ENCODE measurements at regions not wholly inside any gene's neighbourhood (a gene's known extent, or its start where the extent isn't known, plus 50 kb on each side); places are given as distances from the start of the nearest gene placed in this dataset.

GRCh38 chr4:160212078-160212477 is 1109.2 kb downstream of the RAPGEF2 start:
- no peaks in the 10 kb centered on the region for H3K4me1 ChIP-seq (ENCODE audit: insufficient read depth, low read length)
- no peak overlapping the region for H3K9ac ChIP-seq (ENCODE audit: low read depth, low read length)
- H3K9me3 ChIP-seq (ENCODE audit: insufficient read depth, low read depth, low read length), result no peaks in the 10 kb centered on the region; the same call in none of the 2 replicates

DNA sequence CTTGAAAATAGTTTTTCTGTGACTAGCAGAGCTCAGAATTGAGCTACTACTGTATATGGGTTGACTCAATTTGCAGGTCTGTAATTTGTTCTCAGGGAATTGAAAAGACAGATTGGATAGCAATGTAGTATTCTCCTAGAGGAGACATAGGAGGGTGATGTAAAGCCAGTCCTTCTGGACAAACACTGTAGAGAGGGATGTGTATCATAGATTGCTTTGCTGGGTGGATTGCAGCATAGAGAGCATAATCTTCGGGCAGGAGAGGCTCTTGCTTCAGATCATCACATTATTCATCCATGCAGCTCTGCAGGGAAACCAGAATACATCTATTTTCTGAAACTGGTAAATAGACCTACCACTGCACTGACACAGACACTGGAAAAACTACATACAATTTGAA is 1110.5 kb downstream of the RAPGEF2 start:
- Histone ChIP-seq H3K27ac (ENCODE audit: low read length) (no peak overlapping the region), H3K27me3 (ENCODE audit: insufficient read depth, low read length) (no peaks in the 10 kb centered on the region), H3K36me3 (ENCODE audit: insufficient read depth, low read depth, low read length) (no peaks in the 10 kb centered on the region), H3K4me1 (ENCODE audit: insufficient read depth, low read length) (no peaks in the 10 kb centered on the region), H3K9me3 (ENCODE audit: insufficient read depth, low read depth, low read length) (no peaks in the 10 kb centered on the region; the same call in none of the 2 replicates), H3K9ac (ENCODE audit: low read depth, low read length) (no peak overlapping the region), H3K4me3 (ENCODE audit: low read length) (no peak overlapping the region)

More at GRCh38 chr4:160212078-160212477, 1109.2 kb downstream of the RAPGEF2 start:
- no peaks in the 10 kb centered on the region for H3K27me3 ChIP-seq (ENCODE audit: insufficient read depth, low read length)
- no peak overlapping the region for H3K4me3 ChIP-seq (ENCODE audit: low read length)
- H3K27ac ChIP-seq (ENCODE audit: low read length), result no peak overlapping the region
- H3K36me3 ChIP-seq (ENCODE audit: insufficient read depth, low read depth, low read length), result no peaks in the 10 kb centered on the region

DNA sequence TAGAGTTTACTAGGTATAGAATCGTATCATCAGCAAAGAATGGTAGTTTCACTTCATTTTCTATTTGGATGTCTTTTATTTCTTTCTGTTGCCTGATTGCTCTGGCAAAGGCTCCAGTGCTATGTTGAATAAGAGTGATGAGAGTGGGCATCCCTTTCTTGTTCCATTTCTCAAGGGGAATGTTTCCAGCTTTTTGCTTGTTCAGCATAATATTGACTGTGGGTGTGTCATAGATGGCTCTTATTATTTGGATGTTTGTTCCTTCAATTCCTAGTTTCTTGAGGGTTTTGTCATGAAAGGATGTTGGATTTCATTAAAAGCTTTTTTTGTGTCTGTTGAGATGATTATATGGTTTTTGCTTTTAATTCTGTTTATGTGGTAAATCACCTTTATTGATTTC is 1114.5 kb downstream of the RAPGEF2 start:
- Histone ChIP-seq H3K9me3 (ENCODE audit: insufficient read depth, low read depth, low read length) (peaks cover 16% of the 10 kb centered on the region), H3K9ac (ENCODE audit: low read depth, low read length) (no peak overlapping the region), H3K4me1 (ENCODE audit: insufficient read depth, low read length) (no peaks in the 10 kb centered on the region), H3K4me3 (ENCODE audit: low read length) (no peak overlapping the region), H3K36me3 (ENCODE audit: insufficient read depth, low read depth, low read length) (no peaks in the 10 kb centered on the region), H3K27ac (ENCODE audit: low read length) (no peak overlapping the region), H3K27me3 (ENCODE audit: insufficient read depth, low read length) (no peaks in the 10 kb centered on the region)

DNA sequence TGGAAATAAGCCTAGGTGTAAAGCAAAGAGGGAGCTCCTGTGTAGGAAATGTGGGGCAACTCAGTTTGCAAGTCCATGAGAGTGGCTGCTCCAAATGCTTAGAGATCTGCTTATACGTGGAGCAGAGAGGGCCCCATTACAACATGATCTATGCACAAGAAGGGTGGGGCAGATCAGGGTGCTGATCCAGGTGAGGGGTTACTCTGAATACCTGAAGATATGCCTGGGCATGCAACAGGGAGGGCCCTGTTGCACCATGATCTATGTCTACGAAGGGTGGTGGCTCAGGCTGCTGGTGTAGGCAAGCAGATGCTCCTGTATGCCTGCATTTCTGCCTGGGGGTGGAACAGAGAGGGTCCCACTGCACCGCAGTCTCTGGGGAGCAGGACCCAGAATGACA is 1121.2 kb downstream of the RAPGEF2 start:
- no peaks in the 10 kb centered on the region for H3K27me3 ChIP-seq (ENCODE audit: insufficient read depth, low read length)
- H3K27ac ChIP-seq (ENCODE audit: low read length), result no peak overlapping the region
- H3K4me1 ChIP-seq (ENCODE audit: insufficient read depth, low read length), result no peaks in the 10 kb centered on the region
- no peak overlapping the region for H3K4me3 ChIP-seq (ENCODE audit: low read length)
- H3K9me3 ChIP-seq (ENCODE audit: insufficient read depth, low read depth, low read length), result peaks cover 14% of the 10 kb centered on the region; the same call in 1 of the 2 replicates
- no peaks in the 10 kb centered on the region for H3K36me3 ChIP-seq (ENCODE audit: insufficient read depth, low read depth, low read length)
- no peak overlapping the region for H3K9ac ChIP-seq (ENCODE audit: low read depth, low read length)

DNA sequence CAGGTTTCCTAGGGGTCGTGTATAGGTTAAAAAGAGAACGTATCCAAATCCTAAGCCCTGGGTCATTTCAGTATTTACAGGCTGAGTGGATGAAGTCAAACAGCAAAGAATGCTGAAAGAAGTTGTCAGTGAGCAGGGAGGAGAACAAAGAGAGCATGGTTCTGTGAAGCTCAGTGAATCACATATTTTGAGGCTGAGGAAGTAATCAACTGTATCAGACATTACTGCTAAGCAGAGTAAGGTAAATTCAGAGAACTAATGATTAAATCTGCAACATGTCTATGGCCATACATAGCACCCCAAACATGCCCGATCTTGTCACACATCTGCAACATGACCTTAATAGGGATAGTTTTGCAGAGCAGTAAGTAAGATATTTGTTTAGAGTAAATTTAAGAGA is 1130.3 kb downstream of the RAPGEF2 start:
- H3K27ac ChIP-seq (ENCODE audit: low read length), result no peak overlapping the region

GRCh38 chr4:160235285-160235684 is 1132.4 kb downstream of the RAPGEF2 start:
- no peak overlapping the region for H3K4me3 ChIP-seq (ENCODE audit: low read length)
- no peaks in the 10 kb centered on the region for H3K4me1 ChIP-seq (ENCODE audit: insufficient read depth, low read length)
- H3K27me3 ChIP-seq (ENCODE audit: insufficient read depth, low read length), result no peaks in the 10 kb centered on the region
- H3K9me3 ChIP-seq (ENCODE audit: insufficient read depth, low read depth, low read length), result no peaks in the 10 kb centered on the region
- no peak overlapping the region for H3K9ac ChIP-seq (ENCODE audit: low read depth, low read length)
- no peaks in the 10 kb centered on the region for H3K36me3 ChIP-seq (ENCODE audit: insufficient read depth, low read depth, low read length)
- no peak overlapping the region for H3K27ac ChIP-seq (ENCODE audit: low read length)

More for the DNA sequence above, 1130.3 kb downstream of the RAPGEF2 start:
- H3K4me1 ChIP-seq (ENCODE audit: insufficient read depth, low read length), result no peaks in the 10 kb centered on the region
- no peak overlapping the region for H3K4me3 ChIP-seq (ENCODE audit: low read length)
- no peaks in the 10 kb centered on the region for H3K36me3 ChIP-seq (ENCODE audit: insufficient read depth, low read depth, low read length)
- H3K9ac ChIP-seq (ENCODE audit: low read depth, low read length), result no peak overlapping the region
- no peaks in the 10 kb centered on the region for H3K27me3 ChIP-seq (ENCODE audit: insufficient read depth, low read length)
- H3K9me3 ChIP-seq (ENCODE audit: insufficient read depth, low read depth, low read length), result no peaks in the 10 kb centered on the region

DNA sequence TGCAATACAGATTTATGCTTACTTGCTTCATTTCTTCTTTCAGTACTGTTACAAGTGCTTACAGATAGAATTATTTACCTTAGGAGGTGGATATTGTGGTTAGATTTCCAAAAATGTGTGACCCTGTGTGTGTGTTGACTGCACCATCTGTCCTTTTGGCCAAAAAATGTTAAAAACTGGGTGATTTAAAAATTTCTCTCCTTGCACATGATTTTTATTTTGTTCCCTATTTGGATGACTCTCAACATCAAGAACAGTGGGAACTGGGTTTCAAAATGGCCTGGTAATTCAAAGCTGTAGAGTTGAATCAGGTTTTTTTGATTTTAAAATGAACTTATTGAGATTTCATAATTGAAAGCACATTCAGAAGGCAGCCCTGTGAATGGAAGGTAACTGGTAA is 1132.9 kb downstream of the RAPGEF2 start:
- Histone ChIP-seq H3K36me3 (ENCODE audit: insufficient read depth, low read depth, low read length) (no peaks in the 10 kb centered on the region), H3K4me3 (ENCODE audit: low read length) (no peak overlapping the region), H3K27me3 (ENCODE audit: insufficient read depth, low read length) (no peaks in the 10 kb centered on the region), H3K9me3 (ENCODE audit: insufficient read depth, low read depth, low read length) (no peaks in the 10 kb centered on the region), H3K27ac (ENCODE audit: low read length) (no peak overlapping the region), H3K4me1 (ENCODE audit: insufficient read depth, low read length) (no peaks in the 10 kb centered on the region), H3K9ac (ENCODE audit: low read depth, low read length) (no peak overlapping the region)

DNA sequence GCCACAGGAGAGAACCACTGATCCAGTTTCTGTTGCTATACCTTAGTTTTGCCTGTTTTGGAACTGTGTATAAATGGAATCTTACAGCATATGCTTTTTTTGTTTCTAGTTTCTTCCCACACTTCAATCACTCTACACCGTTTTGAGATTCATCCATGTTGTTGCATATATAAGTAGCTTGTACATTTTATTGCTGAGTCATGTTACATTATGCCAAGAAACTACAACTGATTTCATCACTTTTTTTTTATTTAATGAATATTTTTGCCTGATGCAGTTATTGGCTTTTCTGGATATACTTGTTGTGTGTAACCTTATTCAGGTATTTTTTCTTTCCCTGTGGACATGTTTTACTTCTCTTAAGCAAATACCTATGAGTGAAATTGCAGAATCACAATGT is 1135.9 kb downstream of the RAPGEF2 start:
- Histone ChIP-seq H3K36me3 (ENCODE audit: insufficient read depth, low read depth, low read length) (no peaks in the 10 kb centered on the region), H3K4me3 (ENCODE audit: low read length) (no peak overlapping the region), H3K9me3 (ENCODE audit: insufficient read depth, low read depth, low read length) (no peaks in the 10 kb centered on the region; the same call in 1 of the 2 replicates), H3K9ac (ENCODE audit: low read depth, low read length) (no peak overlapping the region), H3K27ac (ENCODE audit: low read length) (no peak overlapping the region), H3K4me1 (ENCODE audit: insufficient read depth, low read length) (no peaks in the 10 kb centered on the region), H3K27me3 (ENCODE audit: insufficient read depth, low read length) (no peaks in the 10 kb centered on the region)

DNA sequence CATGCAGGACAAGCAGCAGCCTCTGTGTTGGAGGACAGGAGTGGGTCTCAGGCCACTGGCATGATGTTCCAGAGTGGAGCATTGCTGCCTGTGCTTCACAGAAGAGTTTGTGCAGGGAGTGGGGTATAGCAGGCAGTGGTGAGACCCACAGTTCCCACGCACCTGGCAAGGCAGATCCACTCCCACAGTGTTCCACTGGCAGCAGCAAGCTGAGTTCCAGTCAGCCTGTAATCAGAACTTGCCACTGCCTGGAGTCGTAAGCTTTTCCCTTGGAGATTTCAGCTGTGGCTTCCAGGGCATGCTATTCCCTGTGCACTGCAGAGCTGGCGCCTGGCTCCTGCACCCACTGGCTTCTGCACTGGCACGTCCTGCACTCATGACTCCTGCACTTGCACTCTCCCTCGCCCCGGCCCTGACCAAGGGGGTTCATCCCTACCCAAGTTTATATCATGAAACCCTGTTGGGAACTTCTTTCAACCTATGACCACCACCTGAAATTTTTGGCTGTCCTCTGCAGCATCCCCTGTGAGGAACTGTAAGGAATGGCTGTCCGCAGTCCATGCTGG is 1144.3 kb downstream of the RAPGEF2 start:
- H3K27me3 ChIP-seq (ENCODE audit: insufficient read depth, low read length), result no peaks in the 10 kb centered on the region
- no peak overlapping the region for H3K27ac ChIP-seq (ENCODE audit: low read length)
- no peak overlapping the region for H3K4me3 ChIP-seq (ENCODE audit: low read length)
- H3K9me3 ChIP-seq (ENCODE audit: insufficient read depth, low read depth, low read length), result no peaks in the 10 kb centered on the region; the same call in 1 of the 2 replicates
- H3K36me3 ChIP-seq (ENCODE audit: insufficient read depth, low read depth, low read length), result no peaks in the 10 kb centered on the region
- H3K9ac ChIP-seq (ENCODE audit: low read depth, low read length), result no peak overlapping the region
- H3K4me1 ChIP-seq (ENCODE audit: insufficient read depth, low read length), result no peaks in the 10 kb centered on the region

- H3K4me3 ChIP-seq (ENCODE audit: low read length), result no peak overlapping the region
- H3K27ac ChIP-seq (ENCODE audit: low read length), result no peak overlapping the region
- H3K27me3 ChIP-seq (ENCODE audit: insufficient read depth, low read length), result no peaks in the 10 kb centered on the region
- H3K4me1 ChIP-seq (ENCODE audit: insufficient read depth, low read length), result no peaks in the 10 kb centered on the region
- H3K9ac ChIP-seq (ENCODE audit: low read depth, low read length), result no peak overlapping the region
- H3K9me3 ChIP-seq (ENCODE audit: insufficient read depth, low read depth, low read length), result no peaks in the 10 kb centered on the region; the same call in 1 of the 2 replicates
- H3K36me3 ChIP-seq (ENCODE audit: insufficient read depth, low read depth, low read length), result no peaks in the 10 kb centered on the region
Measured at GRCh38 chr4:160251522-160252170, 1148.8 kb downstream of the RAPGEF2 start.

GRCh38 chr4:160257318-160257717 is 1154.4 kb downstream of the RAPGEF2 start:
- Histone ChIP-seq H3K27me3 (ENCODE audit: insufficient read depth, low read length) (no peaks in the 10 kb centered on the region), H3K4me1 (ENCODE audit: insufficient read depth, low read length) (no peaks in the 10 kb centered on the region), H3K36me3 (ENCODE audit: insufficient read depth, low read depth, low read length) (no peaks in the 10 kb centered on the region), H3K4me3 (ENCODE audit: low read length) (no peak overlapping the region), H3K9me3 (ENCODE audit: insufficient read depth, low read depth, low read length) (no peaks in the 10 kb centered on the region; the same call in 1 of the 2 replicates), H3K9ac (ENCODE audit: low read depth, low read length) (no peak overlapping the region), H3K27ac (ENCODE audit: low read length) (no peak overlapping the region)

GRCh38 chr4:160265014-160265413 is 1162.1 kb downstream of the RAPGEF2 start:
- Histone ChIP-seq H3K27me3 (ENCODE audit: insufficient read depth, low read length) (no peaks in the 10 kb centered on the region), H3K4me1 (ENCODE audit: insufficient read depth, low read length) (no peaks in the 10 kb centered on the region), H3K36me3 (ENCODE audit: insufficient read depth, low read depth, low read length) (no peaks in the 10 kb centered on the region)

More at GRCh38 chr4:160265014-160265413, 1162.1 kb downstream of the RAPGEF2 start:
- no peak overlapping the region for H3K4me3 ChIP-seq (ENCODE audit: low read length)
- no peak overlapping the region for H3K27ac ChIP-seq (ENCODE audit: low read length)
- H3K9me3 ChIP-seq (ENCODE audit: insufficient read depth, low read depth, low read length), result no peaks in the 10 kb centered on the region
- no peak overlapping the region for H3K9ac ChIP-seq (ENCODE audit: low read depth, low read length)
